PC-3 (cell line): ENCODE measurements at regions not wholly inside any gene's neighbourhood (a gene's known extent, or its start where the extent isn't known, plus 50 kb on each side); places are given as distances from the start of the nearest gene placed in this dataset.
"Not testable (repeated sequence)": the region's sequence is repeated elsewhere in the genome, so short reads cannot be mapped to it uniquely, and the experiment has no call there.

Source experiments
- ATAC-seq: fragments of 200-7000 bp; cut with Tn5 transposase; 2 replicates; pipeline ENCODE4 v1.9.1; 2020; ENCODE audit warnings: mild to moderate bottlenecking, moderate library complexity
- BruUV-seq: library from RNA; stranded (reverse); fragments of 400-500 nt; replicated peaks from 2 replicates; lab custom pipeline; 2021; lab: Mats Ljungman, UMichigan
- CTCF ChIA-PET: fragments of 300-600 bp; sonication (Branson Sonifier 250); formaldehyde crosslinking; loops from one replicate; lab custom pipeline; 2022; ENCODE audit warnings: antibody characterized with exemption; lab: Charles Lee
- POLR2A ChIA-PET: fragments of 300-600 bp; sonication (Branson Sonifier 250); formaldehyde crosslinking; loops from one replicate; lab custom pipeline; 2022; ENCODE audit warnings: antibody characterized with exemption; ENCODE audit not compliant: unreplicated experiment; lab: Charles Lee
- DNase-seq: peaks from one replicate; pipeline ENCODE4 v3.0.0-alpha.2; 2015
- H2AFZ ChIP-seq: fragments of 300-600 bp; sonication (generic); 2 replicates; pipeline ENCODE4 v1.6.0; 2016; ENCODE audit warnings: antibody characterized with exemption, low read length
- H3F3A ChIP-seq: fragments of 300-600 bp; sonication (generic); one replicate; pipeline ENCODE4 v1.6.0; 2017; ENCODE audit warnings: antibody characterized with exemption, low read length, control low read depth, mild to moderate bottlenecking; ENCODE audit not compliant: unreplicated experiment
- H3K27ac ChIP-seq: fragments of 300-600 bp; sonication (generic); 2 replicates; pipeline ENCODE4 v1.5.1; 2016; ENCODE audit warnings: mild to moderate bottlenecking, low read length
- H3K27me3 ChIP-seq: fragments of 300-600 bp; sonication (generic); 2 replicates; pipeline ENCODE4 v1.6.1; 2016; ENCODE audit warnings: low read length, mixed read lengths
- H3K36me3 ChIP-seq: fragments of 300-600 bp; sonication (generic); 2 replicates; pipeline ENCODE4 v1.6.1; 2016; ENCODE audit warnings: low read depth, mixed run types, low read length, mixed read lengths
- H3K4me1 ChIP-seq: fragments of 300-600 bp; sonication (generic); 2 replicates; pipeline ENCODE4 v1.5.1; 2016; ENCODE audit warnings: low read length; ENCODE audit not compliant: insufficient read depth
- H3K4me2 ChIP-seq: fragments of 300-600 bp; sonication (generic); 2 replicates; pipeline ENCODE4 v1.6.0; 2016; ENCODE audit warnings: low read length
- H3K4me3 ChIP-seq: fragments of 300-600 bp; sonication (generic); 2 replicates; pipeline ENCODE4 v1.5.1; 2016; ENCODE audit warnings: mild to moderate bottlenecking, low read length, mixed read lengths
- H3K79me2 ChIP-seq: fragments of 300-600 bp; sonication (generic); 2 replicates; pipeline ENCODE4 v1.6.1; 2017; ENCODE audit warnings: low read length, mixed read lengths
- H3K9ac ChIP-seq: fragments of 300-600 bp; sonication (generic); 2 replicates; pipeline ENCODE4 v1.6.0; 2016; ENCODE audit warnings: mild to moderate bottlenecking, low read length
- H3K9me2 ChIP-seq: fragments of 300-600 bp; sonication (generic); replicated peaks from 2 replicates; pipeline ENCODE4 v1.6.1; 2016; ENCODE audit warnings: mixed run types, low read length, mixed read lengths
- H3K9me3 ChIP-seq: fragments of 300-600 bp; sonication (generic); 2 replicates; pipeline ENCODE4 v1.6.1; 2016; ENCODE audit warnings: low read length, mixed read lengths
- H4K20me1 ChIP-seq: fragments of 300-600 bp; sonication (generic); 2 replicates; pipeline ENCODE4 v1.6.1; 2016; ENCODE audit warnings: low read length, mixed read lengths
- intact Hi-C: fragments of 100-400 bp; cut with micrococcal nuclease; formaldehyde crosslinking; loops from 2 replicates; pipeline ENCODE4 v1.9.0; 2023

- H2AFZ ChIP-seq = peak overlapping the region; percentile 88
- intact Hi-C loops = not testable (repeated sequence)
- peak; percentile 99 for ATAC-seq
Measured at GRCh38 chr20:30579824-30580438, 677.5 kb upstream of the DEFB115 start.

GRCh38 chr20:30581839-30582238 lies 675.6 kb upstream of the DEFB115 start:
- DNase-seq, H3F3A ChIP-seq, H3K27me3 ChIP-seq, H2AFZ ChIP-seq, H3K4me3 ChIP-seq, BruUV-seq, intact Hi-C loops, H3K4me2 ChIP-seq, H3K9me3 ChIP-seq, H3K9ac ChIP-seq, H3K27ac ChIP-seq, POLR2A ChIA-PET, H4K20me1 ChIP-seq, H3K79me2 ChIP-seq, ATAC-seq, H3K36me3 ChIP-seq, H3K9me2 ChIP-seq, H3K4me1 ChIP-seq: not testable (repeated sequence)
- CTCF ChIA-PET = interaction anchor here (0.6 kb wide), 1 partner anchor 104 kb away, joined by 3 read pairs; no protein-coding TSS in a partner anchor

More at GRCh38 chr20:30579824-30580438, 677.5 kb upstream of the DEFB115 start:
- POLR2A ChIA-PET, H3K27me3 ChIP-seq, H4K20me1 ChIP-seq, H3K4me1 ChIP-seq, H3K9me2 ChIP-seq, H3K9ac ChIP-seq, H3F3A ChIP-seq, H3K36me3 ChIP-seq, H3K79me2 ChIP-seq, CTCF ChIA-PET, BruUV-seq, H3K9me3 ChIP-seq: not testable (repeated sequence)
- peak overlapping the region; percentile 80 for H3K4me2 ChIP-seq
- peak overlapping the region; percentile 66 for H3K4me3 ChIP-seq
- DNase-seq = peak; percentile 73
- H3K27ac ChIP-seq = 0 out of 2 replicates have a peak overlapping the region, but pooled peaks have one; percentile 20

GRCh38 chr20:30584403-30584802 lies 673.1 kb upstream of the DEFB115 start:
- H2AFZ ChIP-seq, H3K9me2 ChIP-seq: not testable (repeated sequence)

GRCh38 chr20:30585244-30585796 lies 672.1 kb upstream of the DEFB115 start:
- H3F3A ChIP-seq, BruUV-seq, H3K9me2 ChIP-seq, H3K27ac ChIP-seq, H3K4me1 ChIP-seq, H3K36me3 ChIP-seq, DNase-seq, H3K79me2 ChIP-seq, CTCF ChIA-PET, POLR2A ChIA-PET, H4K20me1 ChIP-seq, H3K27me3 ChIP-seq, H3K9me3 ChIP-seq, H3K9ac ChIP-seq, H2AFZ ChIP-seq, intact Hi-C loops, H3K4me3 ChIP-seq, ATAC-seq, H3K4me2 ChIP-seq: not testable (repeated sequence)

More at GRCh38 chr20:30584403-30584802, 673.1 kb upstream of the DEFB115 start:
- H3K4me2 ChIP-seq, intact Hi-C loops, H3K9ac ChIP-seq, CTCF ChIA-PET, ATAC-seq, POLR2A ChIA-PET, H3K4me1 ChIP-seq, BruUV-seq, H4K20me1 ChIP-seq, H3K36me3 ChIP-seq, H3K27me3 ChIP-seq, H3K9me3 ChIP-seq, H3K27ac ChIP-seq, H3K4me3 ChIP-seq, DNase-seq, H3F3A ChIP-seq, H3K79me2 ChIP-seq: not testable (repeated sequence)

DNA sequence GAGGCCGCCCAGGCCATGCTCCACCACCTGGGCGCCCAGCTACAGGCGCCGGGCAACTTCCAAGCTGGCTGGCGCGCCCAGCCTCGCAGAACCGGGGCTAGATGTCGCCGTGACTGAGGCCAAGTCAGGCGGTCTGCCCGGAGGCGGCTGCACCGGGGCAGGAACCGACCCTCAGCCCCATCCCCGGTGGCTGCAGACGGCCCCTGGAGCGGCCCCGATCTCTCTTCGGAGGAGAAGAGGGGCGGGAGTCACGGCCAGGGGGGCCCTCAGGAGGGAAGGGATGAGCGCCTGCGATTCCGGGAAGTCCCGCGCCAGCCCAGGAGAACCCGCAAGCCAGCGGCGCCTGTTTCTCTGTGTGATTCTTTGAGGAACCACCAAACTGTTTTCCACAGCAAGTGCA lies 671.3 kb upstream of the DEFB115 start:
- H3K4me2 ChIP-seq, H3K9ac ChIP-seq, POLR2A ChIA-PET, H4K20me1 ChIP-seq, intact Hi-C loops, H2AFZ ChIP-seq, ATAC-seq, H3K36me3 ChIP-seq, H3K79me2 ChIP-seq, BruUV-seq, DNase-seq, H3K9me2 ChIP-seq, H3F3A ChIP-seq, CTCF ChIA-PET, H3K27me3 ChIP-seq, H3K9me3 ChIP-seq, H3K27ac ChIP-seq, H3K4me1 ChIP-seq, H3K4me3 ChIP-seq: not testable (repeated sequence)
